ENCODE measurements at regions not wholly inside any gene's neighbourhood (a gene's known extent, or its start where the extent isn't known, plus 50 kb on each side); places are given as distances from the start of the nearest gene placed in this dataset.

- in situ Hi-C loops (cut with MboI; ENCODE audit: low sequenced_read_pairs): no loop called here
Observed at GRCh38 chr10:65518379-65518778, 1407.5 kb upstream of the LRRTM3 start.

GRCh38 chr10:65528986-65529385 is 1396.8 kb upstream of the LRRTM3 start:
- in situ Hi-C loops (cut with MboI; ENCODE audit: low sequenced_read_pairs): no loop called here

DNA sequence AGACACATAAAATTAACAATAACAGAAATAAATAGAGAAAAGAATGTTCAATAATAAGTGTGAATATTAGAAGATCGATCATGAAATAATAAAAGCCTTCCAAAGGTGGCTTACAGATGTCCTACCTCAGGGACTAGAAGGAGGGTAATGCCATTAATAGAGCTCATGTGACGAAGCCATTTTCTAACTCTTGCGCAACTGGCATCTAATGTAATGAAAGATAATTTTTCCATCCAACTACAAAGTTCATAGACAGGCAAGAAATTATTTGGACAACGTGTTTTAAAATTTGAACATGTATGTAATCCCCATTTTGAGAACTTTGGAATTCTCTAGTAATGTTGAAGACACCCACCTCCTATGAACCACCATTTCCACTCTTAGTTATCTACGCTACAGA is 1394.3 kb upstream of the LRRTM3 start:
- in situ Hi-C loops (cut with MboI; ENCODE audit: low sequenced_read_pairs): no loop called here

GRCh38 chr10:65534771-65535170 is 1391.1 kb upstream of the LRRTM3 start:
- in situ Hi-C loops (cut with MboI; ENCODE audit: low sequenced_read_pairs): no loop called here

DNA sequence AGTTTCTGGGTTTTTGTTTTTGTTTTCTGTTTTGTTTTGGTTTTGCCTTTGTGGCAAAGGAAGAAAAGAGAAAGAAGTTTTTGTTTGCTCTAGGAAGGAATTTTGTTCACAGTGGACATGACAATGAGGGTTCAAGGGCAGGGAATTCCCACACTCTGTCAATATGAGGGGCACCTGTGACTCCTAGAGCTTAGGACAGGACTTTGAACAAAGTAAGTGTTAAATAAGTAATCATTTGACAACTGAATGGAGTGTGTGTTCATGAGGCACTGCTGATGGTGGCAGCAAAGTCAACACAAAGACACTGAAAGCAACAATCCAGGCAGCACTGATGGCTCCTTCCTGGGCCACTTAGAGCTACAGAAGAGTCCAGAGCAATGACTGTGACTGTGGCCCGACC is 1381.1 kb upstream of the LRRTM3 start:
- in situ Hi-C loops (cut with MboI; ENCODE audit: low sequenced_read_pairs): no loop called here

DNA sequence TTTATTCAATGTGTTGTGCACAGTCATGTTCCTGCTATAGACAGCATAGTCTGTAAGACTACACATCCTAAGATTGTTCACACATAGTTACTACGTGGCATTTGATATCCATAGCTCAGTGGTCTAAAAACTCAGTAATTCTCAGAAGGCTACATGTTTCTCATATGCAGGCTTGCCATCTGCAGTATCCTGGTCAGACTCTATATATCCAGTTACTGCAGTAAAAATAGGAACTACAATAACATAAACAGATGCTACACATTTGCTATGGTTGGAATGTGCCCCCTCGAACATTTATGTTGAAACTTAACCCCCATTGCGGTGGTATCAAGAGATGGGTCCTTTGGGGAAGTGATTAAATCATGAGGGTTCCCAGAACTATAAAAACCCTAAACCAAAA is 1377.8 kb upstream of the LRRTM3 start:
- in situ Hi-C loops (cut with MboI; ENCODE audit: low sequenced_read_pairs): no loop called here

- in situ Hi-C loops (cut with MboI; ENCODE audit: low sequenced_read_pairs): no loop called here
Observed at GRCh38 chr10:65550761-65551160, 1375.1 kb upstream of the LRRTM3 start.

GRCh38 chr10:65555192-65555591 is 1370.6 kb upstream of the LRRTM3 start:
- in situ Hi-C loops (cut with MboI; ENCODE audit: low sequenced_read_pairs): no loop called here

GRCh38 chr10:65556006-65556405 is 1369.8 kb upstream of the LRRTM3 start:
- in situ Hi-C loops (cut with MboI; ENCODE audit: low sequenced_read_pairs): no loop called here

- in situ Hi-C loops (cut with MboI; ENCODE audit: low sequenced_read_pairs): no loop called here
Observed at GRCh38 chr10:65559369-65559768, 1366.5 kb upstream of the LRRTM3 start.

DNA sequence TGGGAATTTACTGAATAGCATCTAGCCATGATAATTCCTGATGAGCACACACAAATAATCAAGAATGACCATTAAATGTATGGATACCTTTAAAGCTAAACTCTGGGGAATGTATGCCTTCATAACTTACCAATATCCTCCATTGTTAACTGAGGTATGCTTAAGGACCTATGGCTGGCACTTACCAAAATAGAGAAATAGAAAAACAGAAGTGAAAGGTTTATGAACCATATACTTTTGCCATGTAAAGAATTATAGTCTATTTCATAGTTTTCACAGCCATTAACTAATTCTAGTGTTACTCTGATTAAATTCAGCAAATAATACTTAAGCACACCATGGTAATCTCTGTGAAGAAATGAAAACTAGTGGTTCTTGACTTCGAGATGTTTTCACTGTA is 1360.6 kb upstream of the LRRTM3 start:
- in situ Hi-C loops (cut with MboI; ENCODE audit: low sequenced_read_pairs): no loop called here

- in situ Hi-C loops (cut with MboI; ENCODE audit: low sequenced_read_pairs): no loop called here
Observed at GRCh38 chr10:65566906-65567305, 1358.9 kb upstream of the LRRTM3 start.

DNA sequence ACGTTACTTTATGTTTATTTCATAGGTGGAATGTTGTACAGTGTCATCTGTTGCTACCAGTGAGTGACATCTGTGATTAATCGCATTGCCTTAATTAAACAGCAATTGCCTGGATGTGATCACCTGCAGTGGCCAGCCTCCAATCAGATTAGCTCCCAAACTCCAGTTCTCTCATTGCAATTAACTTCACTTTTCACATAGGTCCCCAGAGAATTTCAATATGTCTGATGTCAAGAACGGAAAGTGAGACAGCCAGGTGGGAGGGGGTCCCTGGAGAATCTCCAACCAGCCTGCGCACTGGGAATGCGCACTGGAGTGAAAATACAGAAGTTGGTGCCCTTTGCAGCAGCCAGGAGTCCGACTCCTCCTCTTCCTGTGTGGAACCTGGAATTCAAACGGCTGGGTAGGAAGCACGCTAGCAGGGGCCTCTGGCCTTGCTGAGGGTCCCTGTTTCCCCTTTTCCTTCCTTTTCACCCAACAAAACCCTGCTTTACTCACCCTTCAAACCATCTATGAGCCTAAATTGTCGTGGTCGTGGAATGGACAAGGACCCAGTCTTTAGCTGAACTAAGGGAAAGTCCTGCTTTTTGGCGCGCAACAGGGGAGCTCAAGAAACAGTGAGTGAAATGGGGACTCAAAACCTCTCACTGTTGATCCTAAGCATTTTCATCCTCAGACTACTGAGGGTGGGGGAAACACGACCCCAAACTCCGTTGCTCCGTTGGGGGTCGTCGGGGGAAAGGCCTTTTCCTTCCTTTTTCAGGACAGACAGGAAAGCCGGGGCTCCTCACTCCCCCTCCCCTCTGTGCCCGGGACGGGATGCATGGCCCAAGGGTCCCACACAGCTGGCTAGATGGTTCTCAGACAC is 1355.5 kb upstream of the LRRTM3 start:
- in situ Hi-C loops (cut with MboI; ENCODE audit: low sequenced_read_pairs): no loop called here

- in situ Hi-C loops (cut with MboI; ENCODE audit: low sequenced_read_pairs): no loop called here
Observed at GRCh38 chr10:65571011-65571570, 1354.7 kb upstream of the LRRTM3 start.

DNA sequence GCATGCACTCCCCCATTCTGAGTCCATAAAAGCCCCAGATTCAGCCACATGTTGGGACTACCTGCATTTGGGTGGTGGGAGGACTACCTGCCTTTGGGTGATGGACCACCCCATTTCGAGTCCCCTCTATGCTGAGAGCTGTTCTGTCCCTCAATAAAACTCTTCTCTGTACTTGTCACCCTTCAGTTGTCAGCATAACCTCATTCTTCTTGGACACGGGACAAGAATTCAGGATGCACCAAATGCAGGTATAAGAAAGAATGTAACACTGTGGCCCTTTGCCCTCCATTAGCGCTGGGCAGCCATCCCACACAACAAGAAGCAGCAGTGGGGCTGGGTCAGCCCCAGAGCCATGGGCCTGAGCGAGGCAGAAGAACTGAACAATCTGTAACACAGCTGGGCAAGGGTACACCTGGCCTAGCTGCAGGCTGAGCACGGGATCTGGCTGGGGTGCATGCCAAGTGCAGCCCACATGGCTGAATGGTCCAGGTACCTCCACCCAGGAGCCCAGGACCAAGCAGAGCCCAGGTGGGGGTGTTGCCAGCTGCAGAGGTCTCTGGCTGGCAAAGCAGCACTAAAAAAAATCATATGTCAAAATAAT is 1344.3 kb upstream of the LRRTM3 start:
- in situ Hi-C loops (cut with MboI; ENCODE audit: low sequenced_read_pairs): no loop called here

DNA sequence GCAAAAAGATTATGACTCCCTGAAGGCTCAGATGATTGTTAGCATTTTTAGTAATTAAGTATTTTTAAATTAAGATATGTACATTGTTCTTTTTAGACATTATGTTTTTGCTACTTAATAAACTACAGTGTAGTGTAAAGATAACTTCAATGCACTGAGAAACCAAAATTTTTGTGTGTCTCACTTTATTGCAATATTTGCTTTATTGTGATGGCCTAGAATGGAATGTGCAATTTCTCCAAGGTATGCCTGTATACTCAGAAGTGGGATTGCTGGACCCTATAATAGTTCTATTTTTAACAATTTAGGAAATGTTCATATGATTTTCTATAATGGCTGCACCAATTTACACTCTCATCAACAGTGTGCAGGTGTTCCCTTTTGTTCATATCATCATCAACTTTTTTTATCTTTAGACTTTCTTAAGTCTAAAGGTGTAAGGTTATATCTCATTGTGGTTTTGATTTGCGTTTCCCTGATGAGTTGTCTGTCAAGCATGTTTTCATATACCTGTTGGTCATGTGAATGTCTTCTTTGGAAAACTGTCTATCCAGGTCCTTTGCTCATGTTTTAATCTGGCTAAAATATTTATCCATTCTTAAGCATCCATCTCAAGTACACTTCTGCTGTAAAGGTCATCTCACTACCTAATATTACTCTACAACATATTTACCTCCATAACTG is 1323.5 kb upstream of the LRRTM3 start:
- in situ Hi-C loops (cut with MboI; ENCODE audit: low sequenced_read_pairs): no loop called here

DNA sequence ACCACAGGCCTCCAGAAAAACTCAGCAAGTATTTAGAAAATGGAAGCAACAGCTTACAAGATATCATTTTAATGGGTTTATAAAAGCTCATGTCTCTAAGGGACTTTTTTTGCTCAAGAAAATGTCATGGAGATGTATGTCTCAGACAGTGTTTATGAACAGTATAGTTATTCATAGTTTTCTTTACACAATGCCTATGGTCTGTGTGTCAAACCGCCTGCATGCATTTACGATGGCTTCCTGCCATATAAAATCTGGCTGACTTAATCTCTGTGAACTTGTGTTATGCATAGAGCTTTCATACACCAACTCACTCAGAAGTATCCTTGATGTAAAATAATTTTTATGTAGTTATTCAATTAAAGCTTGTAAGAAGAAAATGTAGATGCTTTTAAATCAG is 1314.2 kb upstream of the LRRTM3 start:
- in situ Hi-C loops (cut with MboI; ENCODE audit: low sequenced_read_pairs): no loop called here

GRCh38 chr10:65614956-65615565 is 1310.8 kb upstream of the LRRTM3 start:
- in situ Hi-C loops (cut with MboI; ENCODE audit: low sequenced_read_pairs): no loop called here

DNA sequence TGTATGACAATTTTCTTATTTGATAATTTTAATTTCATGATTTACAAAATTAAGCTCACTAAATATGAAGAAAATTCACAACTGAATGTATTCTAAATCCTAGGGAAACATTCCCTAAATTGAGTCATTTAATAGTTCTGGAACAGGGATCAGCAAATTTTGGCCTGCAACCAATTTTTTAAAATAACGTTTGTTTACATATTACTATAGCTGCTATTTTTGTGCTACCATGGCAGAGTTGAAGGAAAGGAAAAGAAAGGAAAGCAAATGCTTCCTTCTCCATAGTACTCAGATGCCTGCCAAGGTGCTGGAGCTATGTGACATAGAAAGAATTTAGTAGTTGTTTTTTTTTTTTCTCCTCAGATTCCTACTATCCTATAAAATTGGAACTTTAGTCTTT is 1307.7 kb upstream of the LRRTM3 start:
- in situ Hi-C loops (cut with MboI; ENCODE audit: low sequenced_read_pairs): no loop called here

DNA sequence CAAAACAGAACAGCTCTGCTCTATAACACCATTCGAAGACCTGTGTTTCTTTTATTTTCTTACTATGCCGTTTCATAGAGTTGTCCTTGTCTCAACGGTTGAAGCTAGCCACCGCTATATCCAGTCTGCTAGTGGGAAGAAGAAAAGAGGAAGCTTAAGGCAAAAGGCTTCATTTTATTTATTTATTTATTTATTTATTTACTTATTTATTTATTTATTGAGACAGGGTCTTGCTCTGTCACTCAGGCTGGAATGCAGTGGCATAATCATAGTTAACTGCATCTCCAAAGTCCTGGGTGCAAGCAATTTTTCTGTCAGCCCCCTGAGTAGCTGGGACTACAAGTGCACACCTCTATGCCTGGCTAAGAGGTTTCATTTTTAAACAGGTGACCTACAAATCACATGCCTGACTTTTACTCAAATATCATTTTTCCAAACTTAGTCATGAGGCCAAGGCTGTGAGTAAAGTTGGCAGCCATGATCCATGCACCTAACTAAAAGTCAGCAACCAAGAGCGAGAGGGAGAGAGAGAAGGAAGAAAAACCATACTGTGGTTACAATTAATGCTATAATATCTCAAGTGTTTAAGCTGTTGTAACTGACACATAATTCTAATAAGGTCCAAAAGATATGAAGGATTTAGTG is 1305.3 kb upstream of the LRRTM3 start:
- in situ Hi-C loops (cut with MboI; ENCODE audit: low sequenced_read_pairs): no loop called here

- in situ Hi-C loops (cut with MboI; ENCODE audit: low sequenced_read_pairs): no loop called here
Observed at GRCh38 chr10:65622608-65623007, 1303.2 kb upstream of the LRRTM3 start.
